Brain microvascular endothelial cell (primary cell): ENCODE measurements at regions not wholly inside any gene's neighbourhood (a gene's known extent, or its start where the extent isn't known, plus 50 kb on each side); places are given as distances from the start of the nearest gene placed in this dataset.

Experiments used
- DNase-seq: peaks from one replicate; pipeline ENCODE4 v3.0.0-alpha.2; 2020
- H3K27ac ChIP-seq: fragments of 250-450 bp; sonication (Bioruptor Pico); 2 replicates; pipeline ENCODE4 v1.5.1; 2020; ENCODE audit warnings: mild to moderate bottlenecking, moderate library complexity
- H3K27me3 ChIP-seq: fragments of 250-450 bp; sonication (Bioruptor Pico); replicated peaks from 2 replicates; pipeline ENCODE4 v1.5.1; 2020; ENCODE audit warnings: mild to moderate bottlenecking
- H3K36me3 ChIP-seq: fragments of 250-450 bp; sonication (Bioruptor Pico); replicated peaks from 2 replicates; pipeline ENCODE4 v1.5.1; 2020; ENCODE audit warnings: mild to moderate bottlenecking
- H3K4me3 ChIP-seq: 2 replicates; pipeline ENCODE4 v1.5.1; 2011; ENCODE audit warnings: low read depth, mild to moderate bottlenecking, control low read depth, low read length, moderate library complexity
- in situ Hi-C: cut with HindIII; loops from 2 replicates; pipeline ENCODE4 v1.10.0; 2017; ENCODE audit warnings: low sequenced_read_pairs, low pct_ligation_motif_present
- TF ChIP-seq, protein P1 (sequence below): IDR thresholded peaks from 2 replicates; pipeline ENCODE4 v1.5.1; 2011; ENCODE audit warnings: low read depth, mild to moderate bottlenecking, moderate library complexity, low read length, control low read depth, inconsistent platforms; ENCODE audit errors: missing control alignments

GRCh38 chr2:126786765-126787164 is 111.9 kb upstream of the TEX51 start:
- Histone ChIP-seq H3K36me3 (no peaks in the 10 kb centered on the region), H3K27ac (no peak overlapping the region), H3K27me3 (no peaks in the 10 kb centered on the region), H3K4me3 (no peak overlapping the region)
- DNase-seq, result no peak
- in situ Hi-C loops, result no loop called here
- TF ChIP-seq, protein P1, sequence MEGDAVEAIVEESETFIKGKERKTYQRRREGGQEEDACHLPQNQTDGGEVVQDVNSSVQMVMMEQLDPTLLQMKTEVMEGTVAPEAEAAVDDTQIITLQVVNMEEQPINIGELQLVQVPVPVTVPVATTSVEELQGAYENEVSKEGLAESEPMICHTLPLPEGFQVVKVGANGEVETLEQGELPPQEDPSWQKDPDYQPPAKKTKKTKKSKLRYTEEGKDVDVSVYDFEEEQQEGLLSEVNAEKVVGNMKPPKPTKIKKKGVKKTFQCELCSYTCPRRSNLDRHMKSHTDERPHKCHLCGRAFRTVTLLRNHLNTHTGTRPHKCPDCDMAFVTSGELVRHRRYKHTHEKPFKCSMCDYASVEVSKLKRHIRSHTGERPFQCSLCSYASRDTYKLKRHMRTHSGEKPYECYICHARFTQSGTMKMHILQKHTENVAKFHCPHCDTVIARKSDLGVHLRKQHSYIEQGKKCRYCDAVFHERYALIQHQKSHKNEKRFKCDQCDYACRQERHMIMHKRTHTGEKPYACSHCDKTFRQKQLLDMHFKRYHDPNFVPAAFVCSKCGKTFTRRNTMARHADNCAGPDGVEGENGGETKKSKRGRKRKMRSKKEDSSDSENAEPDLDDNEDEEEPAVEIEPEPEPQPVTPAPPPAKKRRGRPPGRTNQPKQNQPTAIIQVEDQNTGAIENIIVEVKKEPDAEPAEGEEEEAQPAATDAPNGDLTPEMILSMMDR, result no peak

GRCh38 chr2:126787289-126787688 is 111.4 kb upstream of the TEX51 start:
- DNase-seq, result no peak
- TF ChIP-seq, protein P1, result no peak
- Histone ChIP-seq H3K4me3 (no peak overlapping the region), H3K36me3 (no peaks in the 10 kb centered on the region), H3K27me3 (no peaks in the 10 kb centered on the region), H3K27ac (no peak overlapping the region)
- in situ Hi-C loops, result no loop called here

DNA sequence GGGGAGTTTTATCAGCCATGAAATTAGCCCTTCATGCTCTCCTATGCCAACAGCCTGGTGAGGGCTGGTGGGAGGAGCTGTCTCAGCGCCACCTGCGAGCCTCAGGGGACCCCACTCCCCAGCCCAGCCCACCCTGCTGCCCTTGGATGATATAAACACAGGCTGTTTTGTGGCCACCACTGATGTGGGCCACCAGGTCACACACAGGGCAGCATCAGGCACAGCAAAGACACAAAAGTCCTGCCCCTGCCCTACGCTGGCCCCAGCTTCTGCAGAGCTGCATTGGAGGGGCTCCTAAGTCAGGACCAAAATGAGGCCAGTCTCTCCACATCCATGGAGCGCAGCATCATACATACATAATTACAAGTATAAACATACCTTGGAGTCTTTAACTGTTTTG is 110.6 kb upstream of the TEX51 start:
- in situ Hi-C loops, result no loop called here

GRCh38 chr2:126788652-126789051 is 110.0 kb upstream of the TEX51 start:
- TF ChIP-seq, protein P1, result no peak
- H3K27me3 ChIP-seq, result no peaks in the 10 kb centered on the region
- DNase-seq, result no peak
- no peak overlapping the region for H3K27ac ChIP-seq
- H3K36me3 ChIP-seq, result no peaks in the 10 kb centered on the region
- in situ Hi-C loops, result no loop called here
- no peak overlapping the region for H3K4me3 ChIP-seq

More for the DNA sequence above, 110.6 kb upstream of the TEX51 start:
- no peaks in the 10 kb centered on the region for H3K27me3 ChIP-seq
- TF ChIP-seq, protein P1, result no peak
- no peaks in the 10 kb centered on the region for H3K36me3 ChIP-seq
- DNase-seq, result no peak
- no peak overlapping the region for H3K27ac ChIP-seq
- H3K4me3 ChIP-seq, result no peak overlapping the region

DNA sequence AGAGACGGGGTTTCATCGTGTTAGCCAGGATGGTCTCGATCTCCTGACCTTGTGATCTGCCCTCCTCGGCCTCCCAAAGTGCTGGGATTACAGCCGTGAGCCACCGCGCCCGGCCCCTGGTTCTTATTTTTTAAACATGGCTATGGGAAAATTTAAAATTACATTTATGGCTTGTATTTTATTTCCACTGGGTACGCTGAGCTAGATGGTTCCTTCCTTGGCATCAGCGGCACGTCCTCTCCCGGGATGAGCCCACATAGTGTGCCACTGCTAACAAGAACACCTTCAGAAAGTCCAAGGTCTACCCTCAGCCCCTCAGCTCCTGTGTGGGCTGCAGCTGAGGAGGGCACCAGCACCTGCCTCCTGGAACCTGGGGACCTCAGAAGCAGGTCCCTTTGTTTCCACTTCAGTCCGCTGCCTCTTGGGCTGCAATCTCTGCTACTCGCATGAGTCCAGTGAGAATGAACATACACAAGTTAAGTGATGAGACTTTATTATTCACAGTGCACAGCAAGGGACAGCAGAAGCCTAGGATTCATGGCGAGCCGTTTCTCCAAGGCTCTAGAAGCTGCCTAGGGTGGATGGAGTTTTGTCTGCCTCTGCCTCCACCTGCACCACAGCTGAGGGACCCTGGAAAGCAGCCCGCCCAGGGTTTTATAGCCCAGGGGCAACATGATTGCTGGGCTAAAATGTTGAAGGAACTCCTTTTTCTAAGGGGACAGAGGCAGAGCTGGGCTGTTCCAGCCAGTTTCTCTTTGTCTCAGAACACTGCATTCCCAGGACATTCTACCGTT is 107.5 kb upstream of the TEX51 start:
- Histone ChIP-seq H3K4me3 (no peak overlapping the region), H3K36me3 (no peaks in the 10 kb centered on the region), H3K27me3 (no peaks in the 10 kb centered on the region), H3K27ac (no peak overlapping the region)
- no peak for DNase-seq
- in situ Hi-C loops, result no loop called here
- TF ChIP-seq, protein P1, result no peak

DNA sequence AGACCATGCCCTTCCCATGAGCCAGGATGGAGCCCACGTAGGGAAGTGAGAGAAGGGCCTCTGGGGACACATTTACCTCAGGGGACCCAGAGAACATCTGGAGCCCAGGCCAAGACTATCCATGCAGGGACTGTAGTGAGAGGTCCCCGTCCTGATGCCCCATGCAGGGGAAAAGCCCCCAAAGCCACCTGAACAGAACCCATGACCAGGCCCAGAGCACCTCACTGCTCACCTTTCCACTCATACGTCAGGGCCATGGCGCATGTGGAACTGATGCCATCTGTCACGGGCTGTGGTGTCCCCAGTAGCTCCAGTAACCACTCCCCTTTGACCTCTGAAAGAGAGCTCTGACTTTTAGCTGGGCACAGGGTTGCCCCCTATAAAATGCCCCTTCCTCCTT is 106.5 kb upstream of the TEX51 start:
- Histone ChIP-seq H3K4me3 (no peak overlapping the region), H3K27me3 (no peaks in the 10 kb centered on the region), H3K36me3 (no peaks in the 10 kb centered on the region), H3K27ac (no peak overlapping the region)
- DNase-seq, result no peak
- in situ Hi-C loops, result no loop called here
- TF ChIP-seq, protein P1, result no peak
